RPMI8226 (cell line): ENCODE measurements at regions not wholly inside any gene's neighbourhood (a gene's known extent, or its start where the extent isn't known, plus 50 kb on each side); places are given as distances from the start of the nearest gene placed in this dataset.

Experiments
- DNase-seq: peaks from one replicate; pipeline ENCODE4 v3.0.0-alpha.2; 2015

DNA sequence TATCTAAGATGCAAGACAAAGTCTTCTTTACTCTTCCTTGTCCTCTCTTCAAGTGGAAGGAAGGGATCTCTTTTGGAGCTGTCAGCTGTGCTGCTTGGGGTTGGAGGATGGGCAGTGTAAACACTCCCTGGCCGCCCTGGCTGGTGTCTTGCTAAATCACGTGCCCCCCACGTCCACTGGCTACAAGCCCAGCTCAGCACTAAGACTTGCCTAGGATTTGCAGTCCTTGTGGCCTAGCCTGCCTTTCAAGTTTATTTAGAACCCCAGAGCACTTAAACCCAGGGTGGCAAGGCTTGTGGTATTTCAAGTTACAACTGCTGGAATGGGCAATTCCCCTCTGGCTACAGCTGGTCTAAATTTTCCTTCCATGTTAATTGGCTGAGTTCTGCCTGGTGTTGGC, 272.4 kb upstream of the MYO3A start:
- DNase-seq, result no peak

DNA sequence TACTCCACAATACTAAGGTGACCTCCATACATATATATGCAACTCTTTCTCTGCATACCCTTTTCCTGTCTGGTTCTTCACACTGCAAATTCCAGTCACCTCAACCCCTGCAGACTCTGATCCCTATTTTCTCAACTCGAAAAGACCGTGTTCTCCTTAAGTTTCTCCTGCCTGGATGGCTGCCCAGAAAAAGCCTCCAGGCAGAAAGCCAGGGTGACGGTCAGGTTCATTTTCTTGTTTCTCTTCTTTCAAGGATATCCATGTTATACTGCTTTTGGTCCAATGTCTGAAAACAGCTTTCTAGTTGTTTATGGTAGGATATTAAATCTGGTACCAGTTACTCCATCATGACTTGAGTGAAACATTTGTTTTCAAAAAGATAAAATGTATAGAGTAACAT, 267.8 kb upstream of the MYO3A start:
- no peak for DNase-seq

DNA sequence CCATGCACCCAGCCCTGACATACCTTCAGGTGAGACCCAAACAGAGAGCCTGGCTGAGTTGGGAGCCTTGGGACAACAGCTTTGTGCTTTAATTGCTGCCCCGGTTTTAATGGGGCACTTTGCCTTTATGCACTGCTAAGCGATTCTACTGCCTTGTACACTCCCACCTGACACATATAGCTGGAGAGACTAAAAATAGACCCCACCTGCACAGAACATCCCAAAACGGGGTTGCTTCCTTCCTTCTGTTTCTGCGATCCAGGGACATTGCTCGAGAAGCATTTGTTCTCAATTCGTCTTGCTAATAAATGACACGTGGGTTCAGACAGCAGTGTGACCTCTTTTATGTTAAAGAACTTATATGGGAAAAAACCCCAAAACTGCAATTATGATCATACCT, 258.8 kb upstream of the MYO3A start:
- no peak for DNase-seq

DNA sequence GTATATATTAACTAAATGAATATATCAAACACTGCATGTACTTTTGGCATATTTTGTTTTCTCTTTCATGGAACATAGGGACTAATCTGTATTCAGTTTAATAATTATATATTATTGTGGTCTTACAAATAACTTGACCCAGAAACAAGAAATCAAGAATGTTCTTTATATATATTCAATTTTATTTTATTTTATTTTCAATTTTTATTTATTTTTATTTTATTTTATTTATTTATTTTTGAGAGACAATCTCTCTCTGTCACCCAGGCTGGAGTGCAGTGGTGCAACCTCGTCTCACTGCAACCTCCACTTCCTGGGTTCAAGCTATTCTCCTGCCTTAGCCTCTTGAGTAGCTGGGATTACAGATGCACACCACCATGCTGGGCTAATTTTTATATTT, 258.4 kb upstream of the MYO3A start:
- no peak for DNase-seq

DNA sequence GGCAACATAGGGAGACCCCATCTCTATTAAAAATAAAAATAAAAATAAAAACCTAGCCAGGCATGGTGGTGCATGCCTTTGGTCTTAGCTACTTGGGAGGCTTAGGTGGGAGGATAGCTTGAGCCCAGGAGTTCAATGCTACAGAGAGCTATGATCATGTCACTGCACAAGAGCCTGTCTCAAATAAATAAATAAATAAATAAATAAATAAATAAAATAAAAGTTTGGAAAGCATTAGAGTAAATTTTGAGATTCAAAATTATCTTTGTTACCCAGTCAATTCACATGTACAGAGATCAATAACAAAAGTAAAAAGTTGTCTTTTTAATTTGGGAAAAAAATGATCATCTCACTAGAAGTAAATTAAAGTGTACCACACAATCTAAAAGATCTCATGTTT, 255.8 kb upstream of the MYO3A start:
- no peak for DNase-seq

DNA sequence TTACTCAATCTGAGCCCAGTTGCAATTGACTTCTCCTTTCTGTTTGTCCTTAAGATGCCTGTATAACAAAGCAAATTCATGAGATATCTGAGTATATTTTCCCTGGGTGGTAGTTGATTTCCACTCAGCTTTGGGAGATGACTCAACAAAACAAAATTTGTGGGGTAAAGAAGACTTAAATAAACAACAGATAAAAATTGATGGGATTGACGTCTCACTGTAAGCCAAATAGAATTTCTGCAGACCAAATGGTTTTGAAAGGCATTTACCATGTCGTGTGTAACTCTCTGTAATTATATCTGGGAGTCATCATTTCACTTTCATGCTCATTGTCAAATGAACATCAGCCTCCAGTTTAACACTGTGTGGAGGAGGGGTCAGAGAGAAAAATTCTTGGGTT, 255.4 kb upstream of the MYO3A start:
- DNase-seq, result no peak

DNA sequence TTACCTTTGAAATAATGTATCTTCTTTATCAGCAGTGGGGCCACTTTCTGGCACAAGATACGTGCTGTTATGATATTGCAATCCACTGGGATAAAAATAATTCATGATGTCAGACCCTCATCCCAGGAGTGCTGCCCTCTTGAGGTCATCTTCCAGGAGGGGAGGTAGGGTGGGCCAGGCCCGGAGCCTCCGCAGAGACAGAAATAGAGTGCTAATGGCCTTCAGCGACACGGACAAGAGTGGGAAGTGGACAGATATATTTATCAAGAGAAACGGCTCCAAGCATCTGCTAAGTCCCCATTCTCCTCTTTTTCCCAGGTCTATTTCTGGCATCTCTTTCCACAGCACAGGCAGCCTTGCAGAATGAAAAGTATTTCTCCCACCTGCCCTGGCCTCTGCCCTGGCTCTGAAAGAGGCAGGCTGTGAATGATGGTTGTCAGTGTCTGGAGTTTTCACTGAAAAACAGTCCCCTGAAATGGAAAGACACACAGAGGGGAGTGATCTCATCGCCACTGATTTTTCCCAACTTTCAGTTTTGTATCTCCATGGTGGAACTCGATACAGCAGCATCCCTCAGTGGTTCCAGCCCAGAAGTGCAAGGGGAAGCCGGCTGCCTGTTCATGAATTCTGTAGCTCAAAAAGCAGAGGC, 251.7 kb upstream of the MYO3A start:
- no peak for DNase-seq

DNA sequence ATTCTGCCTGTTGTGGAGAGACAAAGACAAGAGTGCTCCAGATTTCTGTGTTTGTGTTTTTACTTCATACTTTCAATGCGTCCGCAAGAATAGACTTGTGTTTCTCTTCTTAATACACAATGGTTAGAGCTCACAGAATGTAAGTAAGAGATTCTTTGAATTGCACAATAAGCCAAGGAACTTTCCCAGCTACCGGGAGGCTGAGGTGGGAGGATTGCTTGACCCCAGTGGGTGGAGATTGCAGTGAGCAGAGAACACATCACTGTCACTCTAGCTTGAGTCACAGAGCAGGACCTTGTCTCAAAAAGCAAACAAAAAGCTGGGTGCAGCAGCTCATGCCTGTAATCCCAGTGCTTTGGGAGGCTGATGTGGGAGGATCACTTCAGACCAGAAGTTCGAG, 250.7 kb upstream of the MYO3A start:
- no peak for DNase-seq

DNA sequence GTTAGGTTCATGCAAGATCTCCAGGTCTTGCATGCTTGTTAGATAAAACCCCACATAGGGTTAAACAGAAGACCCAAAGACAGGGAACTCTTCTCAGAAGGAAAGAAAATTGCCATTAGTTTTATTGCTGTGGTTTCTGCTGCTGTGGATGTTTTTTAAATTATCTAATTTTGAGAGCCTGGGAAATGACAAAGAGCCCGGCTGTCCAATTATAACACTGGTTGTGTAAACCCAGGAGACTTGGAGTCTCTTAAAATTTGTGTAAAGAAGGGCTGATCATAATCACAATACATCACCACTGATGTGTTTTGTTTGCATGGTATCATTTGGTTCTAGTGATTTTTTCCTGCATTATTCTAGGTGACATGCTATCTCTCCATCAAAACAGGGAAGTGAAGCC, 246.5 kb upstream of the MYO3A start:
- no peak for DNase-seq

DNA sequence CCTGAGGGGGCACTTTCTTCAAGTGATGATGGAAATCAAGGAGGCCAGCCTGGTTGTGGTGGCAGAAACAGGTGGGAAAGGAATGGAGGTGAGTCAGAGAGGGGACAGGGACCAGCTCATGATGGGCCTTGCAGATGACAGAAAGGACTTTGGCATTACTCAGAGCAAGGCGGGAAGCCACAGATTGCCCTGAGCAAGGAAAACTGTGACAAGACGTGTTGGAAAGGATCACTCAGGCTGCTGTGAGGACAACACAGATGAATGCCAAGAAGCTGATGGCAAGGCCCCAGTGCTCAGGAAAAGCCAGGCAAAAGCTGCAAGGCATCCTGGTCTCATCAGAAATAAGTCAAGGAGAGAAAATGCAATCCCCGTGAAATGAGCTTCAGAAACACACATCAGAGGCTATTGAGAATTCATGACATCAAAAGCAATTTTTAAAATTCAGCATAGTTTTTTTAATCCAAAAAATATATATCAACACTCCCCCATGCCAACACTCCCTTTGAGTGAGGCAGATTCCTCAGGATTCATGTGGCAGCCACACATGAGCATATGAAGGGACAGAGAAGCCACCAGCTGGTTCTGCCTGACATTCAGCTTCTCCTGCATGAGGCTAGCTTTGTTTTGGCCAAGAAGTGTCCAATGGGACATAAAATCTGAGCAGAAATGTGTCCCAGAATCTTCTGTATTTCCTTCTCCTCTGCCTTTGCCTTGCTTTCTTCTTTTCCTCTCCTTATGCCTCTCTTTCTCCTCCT, 244.5 kb upstream of the MYO3A start:
- no peak for DNase-seq

DNA sequence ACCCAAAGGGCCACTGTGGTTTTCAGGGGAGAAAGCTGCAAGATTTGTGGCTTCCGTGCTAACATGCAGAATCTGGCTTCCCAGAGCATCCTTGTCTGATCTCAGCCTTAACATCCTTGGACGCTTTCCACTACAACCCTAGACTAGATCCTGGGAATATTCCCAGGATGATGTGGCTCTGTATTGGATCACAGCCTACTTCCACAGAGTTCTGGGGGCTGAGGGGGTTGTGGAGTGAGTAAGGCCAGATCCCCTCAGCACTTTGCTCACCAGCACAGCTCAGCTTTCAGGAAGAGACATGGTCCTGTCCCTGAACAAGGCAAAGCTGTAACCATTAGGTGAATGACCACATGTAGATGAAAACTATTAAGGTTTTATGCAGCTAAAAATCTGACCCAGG, 241.3 kb upstream of the MYO3A start:
- DNase-seq, result no peak

DNA sequence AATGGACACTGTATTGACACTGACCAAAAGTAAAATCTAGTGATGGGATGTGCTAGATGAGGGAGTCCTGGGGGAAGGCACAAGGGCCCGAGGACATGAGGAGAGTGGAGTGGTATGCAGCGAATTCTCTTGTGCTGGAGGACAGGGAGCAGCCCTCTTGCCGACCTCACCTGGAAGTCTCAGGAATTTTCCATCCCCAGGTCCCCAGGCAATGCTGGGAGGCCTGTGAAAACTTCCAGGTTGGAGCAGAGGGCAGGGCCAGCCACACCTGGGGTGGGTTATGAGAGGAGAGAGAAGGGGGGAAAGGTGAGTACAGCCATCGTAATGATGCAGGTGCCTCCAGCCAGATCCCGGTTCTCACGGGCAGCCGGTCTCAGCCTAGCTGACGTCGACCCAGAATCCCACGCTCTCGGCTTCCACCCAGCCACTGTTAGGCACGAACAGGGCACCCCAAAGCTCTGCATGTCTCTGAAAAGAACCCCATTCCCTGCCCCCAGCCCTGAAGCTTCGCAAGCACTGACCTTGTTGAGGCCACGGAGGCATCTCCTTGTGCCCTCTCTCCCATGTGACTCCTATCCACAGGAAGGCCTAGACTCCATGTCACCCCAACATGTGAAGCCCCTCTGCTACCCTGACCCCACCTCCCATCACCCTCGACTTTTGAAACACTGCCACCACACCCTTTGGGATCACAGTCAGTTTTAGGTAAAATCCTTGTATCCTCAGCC, 239.7 kb upstream of the MYO3A start:
- no peak for DNase-seq

DNA sequence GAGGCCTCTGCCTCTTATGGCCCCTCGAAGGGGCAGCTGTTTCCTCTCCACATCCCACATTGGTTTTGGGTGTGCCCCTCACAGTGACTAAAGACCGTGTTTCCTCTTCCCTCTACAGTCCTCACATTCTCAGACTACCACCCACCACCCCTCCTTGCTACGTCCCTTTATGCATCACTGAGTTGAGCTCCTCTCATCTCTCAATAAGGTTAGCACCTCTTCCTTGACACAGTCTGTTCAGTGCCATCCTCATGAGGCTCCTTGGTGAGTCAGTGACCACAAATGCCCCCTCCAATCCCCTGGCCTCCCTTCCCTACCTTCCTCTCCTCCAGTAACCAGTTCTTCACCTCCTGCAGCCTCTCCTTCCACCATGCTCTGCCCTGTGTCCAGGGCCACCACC, 239.1 kb upstream of the MYO3A start:
- DNase-seq, result no peak

DNA sequence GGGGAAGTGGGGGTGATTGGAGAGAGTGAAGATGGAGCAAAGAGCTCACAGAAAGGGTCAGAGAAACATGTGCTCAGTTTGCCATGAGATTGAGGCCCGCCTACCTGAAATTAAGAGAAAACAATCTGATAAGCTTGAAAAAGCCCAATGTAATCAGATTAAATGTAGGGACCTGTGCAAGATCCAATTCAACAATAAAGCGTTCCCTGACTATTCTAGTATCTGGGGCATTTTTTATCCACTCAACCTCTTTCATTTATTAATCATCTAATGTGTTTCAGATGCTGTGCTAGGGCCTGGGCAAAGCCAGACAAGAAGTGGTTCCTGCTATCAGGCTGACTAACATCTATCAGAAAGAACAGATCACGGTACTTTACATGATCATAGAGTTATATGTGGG, 238.4 kb upstream of the MYO3A start:
- no peak for DNase-seq

DNA sequence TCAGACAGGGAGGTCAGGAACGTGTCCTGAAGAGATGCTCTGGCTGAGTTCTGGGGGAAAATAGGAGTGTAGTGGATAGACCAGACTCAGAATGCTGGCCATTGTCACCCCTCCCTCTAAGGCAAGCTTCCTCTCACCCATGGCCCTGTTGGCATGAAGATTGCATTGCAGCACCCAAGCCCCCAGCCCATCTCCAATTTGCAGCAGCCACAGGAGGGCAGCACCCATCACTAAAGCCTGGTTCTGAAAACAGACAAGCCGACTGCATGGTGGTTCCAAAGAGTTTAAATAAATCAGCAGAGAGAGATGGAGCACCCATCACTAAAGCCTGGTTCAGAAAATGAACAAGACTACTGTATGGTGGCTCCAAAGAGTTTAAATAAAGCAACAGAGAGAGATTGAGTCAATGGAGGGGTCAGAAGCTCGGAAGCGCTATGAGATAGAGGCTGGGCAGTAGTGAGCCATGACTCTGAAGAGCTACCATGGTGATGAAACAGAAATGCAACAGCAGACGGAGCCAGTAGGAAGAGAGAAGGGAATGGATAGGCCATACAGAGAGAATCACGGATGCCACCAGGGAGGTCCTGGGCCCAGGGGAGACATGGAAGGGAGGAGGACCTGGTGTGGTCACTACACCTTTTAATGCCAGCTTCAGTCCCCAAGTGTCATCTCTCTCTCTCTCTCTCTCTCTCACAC, 237.9 kb upstream of the MYO3A start:
- no peak for DNase-seq

DNA sequence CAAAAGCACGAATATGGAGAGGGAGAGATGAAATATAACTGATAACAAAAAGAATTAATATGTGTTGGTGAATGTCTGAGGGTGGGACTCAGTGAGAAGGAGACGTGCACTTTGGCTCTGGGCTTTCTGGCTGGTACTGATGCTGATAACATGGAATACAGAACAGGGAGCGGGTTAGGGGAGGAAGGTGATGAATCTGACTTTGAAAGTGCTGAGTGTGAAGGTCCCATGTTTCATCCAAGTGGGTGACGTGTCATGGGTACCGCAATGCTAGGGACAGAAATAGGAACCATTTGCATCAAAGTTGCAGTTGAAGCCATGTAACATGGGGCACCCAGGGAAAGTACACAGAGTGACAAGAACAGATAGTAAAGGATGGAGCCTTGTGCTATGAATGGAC, 236.6 kb upstream of the MYO3A start:
- no peak for DNase-seq

DNA sequence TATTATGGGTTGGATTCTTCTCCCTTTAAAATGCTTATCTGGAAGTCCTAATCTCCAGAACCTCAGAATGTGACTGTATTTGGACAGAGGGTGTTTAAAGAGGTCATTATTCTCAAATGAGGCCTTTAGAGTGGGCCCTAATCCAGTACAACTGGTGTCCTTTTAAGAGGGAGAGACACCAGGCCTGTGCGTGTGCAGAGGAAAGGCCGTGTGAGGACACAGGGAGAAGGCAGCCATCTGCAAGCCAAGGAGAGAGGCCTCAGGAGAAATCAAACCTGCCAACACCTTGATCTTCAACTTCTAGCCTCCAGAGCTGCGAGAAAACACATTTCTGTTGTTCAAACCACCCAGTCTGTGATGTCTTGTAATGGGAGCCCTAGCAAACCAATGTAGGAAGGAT, 235.4 kb upstream of the MYO3A start:
- no peak for DNase-seq

DNA sequence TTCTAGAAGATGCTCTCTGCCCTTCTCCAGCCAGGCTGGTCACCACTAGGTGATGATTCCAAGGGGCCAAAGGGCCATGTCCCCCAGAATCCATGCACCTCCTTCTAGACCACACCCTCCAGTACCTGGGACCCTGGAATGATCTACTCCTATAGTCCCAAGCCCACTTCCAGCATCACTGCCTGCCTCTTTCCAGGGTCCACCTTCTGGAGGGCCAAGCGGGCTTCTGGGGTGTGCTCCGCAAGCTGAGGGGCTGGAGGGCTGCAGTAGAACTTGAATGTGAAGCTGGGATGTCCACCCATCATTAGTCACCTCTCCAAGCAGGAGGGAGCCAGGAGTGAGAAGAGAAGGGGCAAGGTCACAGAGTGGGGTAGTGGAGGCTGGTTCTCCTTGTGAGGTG, 234.4 kb upstream of the MYO3A start:
- no peak for DNase-seq

DNA sequence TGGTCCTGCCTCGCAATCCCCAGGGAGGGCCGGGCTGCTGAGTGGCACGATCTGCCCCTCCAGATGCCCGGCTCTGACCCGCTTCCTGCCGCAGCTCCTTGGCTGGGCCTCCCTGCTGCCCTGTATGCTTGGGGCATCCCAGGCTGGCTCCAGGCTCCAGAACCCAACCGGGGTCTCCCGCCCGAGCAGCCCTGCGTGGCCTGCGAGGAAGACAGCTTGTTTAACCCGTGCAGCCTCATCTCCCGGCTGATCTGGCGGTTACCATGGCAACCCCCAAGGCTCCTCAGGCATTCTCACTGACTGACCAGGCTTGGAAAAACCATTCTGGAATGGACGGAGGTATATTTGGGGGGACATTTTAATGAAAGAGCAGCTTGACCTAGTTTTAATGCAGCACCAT, 232.4 kb upstream of the MYO3A start:
- DNase-seq, result no peak

DNA sequence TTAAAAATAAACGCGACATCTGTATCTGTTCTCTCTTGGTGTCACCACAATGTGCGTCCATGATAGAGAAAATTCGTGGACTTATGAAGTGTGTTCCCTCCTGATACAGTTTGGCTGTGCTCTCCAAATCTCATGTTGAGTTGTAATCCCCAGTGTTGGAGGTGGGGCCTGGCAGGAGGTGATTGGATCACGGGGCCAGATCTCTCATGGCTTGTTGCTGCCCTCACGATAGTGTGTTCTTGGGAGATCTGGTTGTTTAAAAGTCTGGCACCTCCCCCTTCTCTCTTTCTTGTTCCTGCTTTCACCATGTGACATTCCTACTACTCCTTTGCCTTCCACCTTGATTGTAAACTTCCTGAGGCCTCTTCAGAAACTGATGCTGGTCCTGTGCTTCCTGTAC, 229.4 kb upstream of the MYO3A start:
- DNase-seq, result no peak

DNA sequence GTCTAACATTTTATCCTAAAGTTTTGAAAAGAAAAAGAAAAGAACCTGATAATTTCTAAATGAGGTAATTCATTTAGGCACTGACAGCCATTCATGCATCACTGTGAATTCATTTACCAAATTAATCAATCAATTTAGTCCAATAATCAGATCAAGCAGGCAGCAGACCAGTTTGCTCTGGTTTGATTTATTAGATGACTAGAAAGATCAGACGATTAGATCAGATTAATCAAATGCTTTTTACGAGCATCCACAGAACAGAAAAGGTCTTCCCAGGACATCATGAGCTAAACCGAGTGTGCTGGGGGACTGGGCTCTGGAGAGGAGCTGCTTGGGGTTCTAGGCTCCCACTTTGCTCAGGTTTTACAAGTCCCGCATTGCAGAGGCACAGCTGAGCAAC, 226.5 kb upstream of the MYO3A start:
- no peak for DNase-seq

DNA sequence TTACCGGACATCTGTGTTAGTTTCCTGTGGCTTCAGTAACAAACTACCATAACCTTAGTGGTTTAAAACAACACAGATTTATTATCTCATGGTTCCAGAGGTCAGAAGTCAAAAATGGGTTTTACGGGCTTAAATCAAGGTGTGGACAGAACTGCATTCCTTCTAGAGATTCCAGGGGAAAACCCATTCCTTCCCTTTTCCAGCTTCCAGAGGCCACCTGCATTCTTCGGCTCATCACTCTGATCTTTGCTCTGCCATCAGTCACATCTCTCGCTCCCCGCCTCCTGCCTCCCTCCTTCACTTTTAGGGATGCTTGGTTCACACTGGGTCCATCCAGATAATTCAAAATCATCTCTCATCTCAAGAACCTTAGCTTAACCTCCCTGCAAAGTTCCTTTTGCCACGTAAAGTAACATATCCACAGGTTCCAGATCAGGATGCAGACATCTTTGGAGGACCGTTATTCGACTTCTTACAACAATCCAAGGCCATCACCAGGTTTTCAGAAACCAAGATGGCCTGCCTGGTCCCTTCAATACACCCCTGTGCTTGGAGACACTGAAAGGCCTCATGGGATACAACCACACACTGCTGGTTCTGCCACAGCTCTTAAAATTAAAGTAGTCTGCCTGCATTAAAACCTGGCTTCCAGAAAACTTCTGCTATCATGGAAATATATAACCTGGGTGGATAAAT, 225.9 kb upstream of the MYO3A start:
- DNase-seq, result no peak

DNA sequence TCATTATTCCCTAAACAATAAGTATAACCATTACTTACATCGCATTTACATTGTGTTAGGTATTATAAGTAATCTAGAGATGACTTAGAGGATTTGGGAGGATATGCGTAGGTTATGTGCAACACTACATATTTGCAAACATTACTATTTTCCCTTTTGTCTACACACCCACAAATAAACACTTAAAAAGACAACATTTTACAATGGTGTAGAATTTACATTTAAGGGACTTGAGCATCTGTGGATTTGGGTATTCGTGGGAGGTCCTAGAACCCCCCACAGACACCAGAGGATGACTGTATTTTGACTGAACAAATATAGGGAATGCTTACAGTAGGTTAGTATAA, 220.2 kb upstream of the MYO3A start:
- DNase-seq, result no peak
